HG03571 (cell line): ENCODE measurements at regions not wholly inside any gene's neighbourhood (a gene's known extent, or its start where the extent isn't known, plus 50 kb on each side); places are given as distances from the start of the nearest gene placed in this dataset.
"Not testable (repeated sequence)": the region's sequence is repeated elsewhere in the genome, so short reads cannot be mapped to it uniquely, and the experiment has no call there.

Experiments used
- ATAC-seq: cut with Tn5 transposase; IDR thresholded peaks from one replicate; pipeline ENCODE4 v1.9.1; 2021; ENCODE audit not compliant: unreplicated experiment

DNA sequence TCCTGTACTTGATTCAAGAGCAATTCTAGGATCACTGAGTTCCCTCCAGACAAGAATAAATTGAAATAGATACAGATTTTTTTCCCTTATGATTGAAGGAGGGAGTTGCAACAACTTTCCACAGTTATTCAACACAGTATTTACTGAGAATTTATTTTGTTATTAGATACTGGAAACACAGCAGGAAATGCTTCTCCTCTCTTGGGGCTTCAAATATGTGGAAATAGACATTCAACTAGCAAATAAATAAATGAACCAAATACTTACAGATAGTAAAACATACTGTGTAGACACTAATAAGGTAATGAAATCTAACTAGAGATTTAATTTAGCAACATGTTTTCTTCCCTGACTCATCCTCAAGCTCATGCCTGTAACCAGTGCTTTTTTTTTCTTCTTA is 169.2 kb downstream of the LNPK start:
- no peak for ATAC-seq

- no peak for ATAC-seq
Measured at GRCh38 chr2:175829741-175830140, 172.3 kb downstream of the LNPK start.

- ATAC-seq = no peak
Measured at GRCh38 chr2:175827856-175828255, 174.2 kb downstream of the LNPK start.

DNA sequence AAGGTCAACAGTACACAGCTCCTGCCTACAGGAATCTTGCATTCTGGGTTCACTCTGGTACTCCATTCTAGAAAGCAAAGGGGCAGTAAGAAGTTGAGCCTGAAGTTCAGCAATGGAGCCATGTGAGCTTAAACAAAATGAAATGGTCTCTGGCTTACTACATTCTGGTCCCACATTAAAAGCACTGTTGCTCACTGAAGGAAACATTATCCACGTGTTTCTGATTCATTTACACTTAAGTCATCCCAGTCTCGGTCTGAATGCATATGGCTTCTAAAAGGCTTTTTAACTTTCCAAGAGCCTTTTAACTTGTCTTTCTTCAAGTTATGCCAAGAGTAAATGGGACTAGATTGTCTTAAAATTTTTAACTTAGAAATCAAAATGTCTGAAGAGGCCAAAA is 177.8 kb downstream of the LNPK start:
- ATAC-seq = no peak

DNA sequence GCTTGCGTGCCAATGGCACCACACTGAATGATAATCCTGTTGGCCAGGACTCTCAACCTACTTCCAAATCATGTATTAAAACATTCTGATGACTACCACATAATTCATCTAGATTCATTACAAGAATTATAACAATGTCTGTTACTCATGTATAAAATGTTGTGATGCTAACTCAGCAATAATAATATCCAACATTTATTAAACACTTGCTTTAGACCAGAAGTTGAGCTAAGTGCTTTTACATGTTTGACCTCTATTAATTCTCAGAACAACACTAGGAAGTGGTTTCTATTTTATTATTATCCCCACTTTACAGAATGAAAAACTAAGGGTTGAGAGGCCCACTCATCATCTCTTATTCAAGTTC is 178.4 kb downstream of the LNPK start:
- no peak for ATAC-seq

DNA sequence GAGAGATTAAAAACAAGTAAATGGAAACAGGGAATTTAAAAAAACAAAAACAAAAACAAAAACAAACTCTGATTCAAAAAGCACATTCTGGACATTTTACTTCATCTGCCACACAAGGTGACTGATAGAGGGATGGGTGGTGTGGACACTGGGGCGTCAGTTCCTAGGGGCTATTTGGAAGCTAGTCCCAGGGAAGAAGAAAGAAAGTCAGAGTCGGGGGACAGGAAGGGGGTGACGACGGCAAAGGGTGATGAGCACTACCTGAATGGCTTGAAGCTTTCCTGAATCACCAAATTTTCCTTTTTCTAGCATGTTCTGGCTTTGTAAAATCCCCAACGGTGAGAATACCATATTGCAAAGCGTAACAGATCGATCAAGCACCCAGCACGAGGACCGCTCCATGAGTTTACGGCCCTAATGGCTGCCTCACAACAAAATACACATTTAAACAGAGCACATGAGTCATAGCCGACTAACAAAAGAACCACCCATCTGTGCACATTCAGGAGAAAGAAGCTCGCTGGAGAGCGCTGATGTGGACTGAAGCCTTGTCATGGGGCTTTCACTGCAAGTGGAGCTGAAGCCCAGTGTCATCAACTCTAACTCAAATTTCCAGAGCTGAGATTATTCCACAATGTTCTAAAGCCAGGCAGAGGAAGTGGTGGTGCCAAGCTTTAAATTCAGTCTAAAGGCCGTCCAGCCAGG is 178.9 kb downstream of the LNPK start:
- ATAC-seq = no peak

DNA sequence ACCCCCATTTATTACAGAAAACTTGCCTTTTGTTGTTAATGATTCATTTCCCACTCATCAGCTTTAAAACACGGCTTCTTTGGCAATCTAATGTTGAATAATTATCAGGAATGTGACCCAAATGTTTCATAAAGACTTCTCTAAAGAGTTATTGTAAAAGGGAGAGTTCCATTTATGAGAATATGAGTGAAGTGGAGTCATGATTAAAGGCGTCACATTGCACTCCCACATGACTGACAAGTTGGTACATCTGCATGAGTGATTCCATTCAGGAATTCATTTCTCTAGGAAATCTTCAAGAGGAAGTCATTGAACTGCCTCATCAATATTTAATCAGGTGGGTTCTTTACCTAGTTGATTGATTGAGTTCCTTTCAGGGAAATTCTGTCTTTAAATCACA is 184.8 kb downstream of the LNPK start:
- no peak for ATAC-seq

DNA sequence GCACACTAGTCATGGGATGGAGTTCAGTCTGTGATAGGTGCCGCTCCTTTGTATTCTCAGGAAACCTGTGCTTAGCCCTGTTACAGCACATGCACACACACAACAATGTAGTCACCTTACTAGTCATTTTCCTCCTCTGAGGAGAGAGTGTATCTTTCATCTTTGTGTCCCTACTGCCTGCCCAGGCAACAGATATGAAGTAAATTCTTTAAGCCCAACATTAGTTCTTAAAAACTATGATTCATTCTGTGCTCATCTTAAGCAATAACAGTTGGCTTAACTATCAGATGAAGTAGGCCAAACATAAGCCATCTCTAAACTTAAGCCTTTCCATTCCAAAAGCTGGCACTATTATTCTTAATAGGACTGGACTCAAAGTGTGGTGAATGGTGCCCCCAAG is 186.5 kb downstream of the LNPK start:
- ATAC-seq = no peak

DNA sequence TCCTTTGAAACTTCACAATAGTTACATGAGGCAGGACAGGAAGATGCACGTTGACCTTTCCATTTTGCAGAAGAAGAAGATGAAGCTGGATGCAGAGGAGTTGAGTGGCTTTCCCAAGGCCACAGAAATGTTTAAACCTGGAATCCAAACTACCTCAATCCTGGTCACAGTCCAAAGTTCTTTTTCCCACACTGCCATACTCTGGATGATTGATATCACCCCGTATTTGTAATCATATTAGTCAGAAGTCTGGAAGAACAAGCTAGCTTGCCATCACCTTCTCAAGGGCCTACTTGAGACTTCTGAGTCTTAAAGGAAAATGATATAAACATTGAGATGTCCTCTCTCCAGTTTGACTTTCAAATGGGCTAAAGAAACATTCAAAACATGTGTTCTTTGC is 190.1 kb downstream of the LNPK start:
- no peak for ATAC-seq

DNA sequence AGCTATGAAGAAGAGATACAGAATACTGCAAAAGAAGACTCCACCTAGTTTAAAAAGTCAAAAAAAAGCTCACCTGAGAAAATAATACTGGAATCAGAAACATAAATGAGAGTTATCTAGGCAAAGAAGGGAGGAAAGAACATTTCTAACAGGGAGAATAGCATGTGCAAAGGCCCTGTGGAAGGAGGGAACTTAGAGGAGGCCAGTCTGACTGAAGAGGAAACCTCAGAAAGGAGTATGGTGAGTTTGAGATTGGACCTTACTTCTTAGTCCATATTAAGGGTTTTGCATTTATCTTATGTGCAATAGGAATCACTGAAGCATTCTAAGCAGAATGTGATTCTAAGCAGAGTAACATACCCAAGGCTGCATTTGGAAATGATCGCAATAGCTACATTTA is 193.2 kb downstream of the LNPK start:
- no peak for ATAC-seq

DNA sequence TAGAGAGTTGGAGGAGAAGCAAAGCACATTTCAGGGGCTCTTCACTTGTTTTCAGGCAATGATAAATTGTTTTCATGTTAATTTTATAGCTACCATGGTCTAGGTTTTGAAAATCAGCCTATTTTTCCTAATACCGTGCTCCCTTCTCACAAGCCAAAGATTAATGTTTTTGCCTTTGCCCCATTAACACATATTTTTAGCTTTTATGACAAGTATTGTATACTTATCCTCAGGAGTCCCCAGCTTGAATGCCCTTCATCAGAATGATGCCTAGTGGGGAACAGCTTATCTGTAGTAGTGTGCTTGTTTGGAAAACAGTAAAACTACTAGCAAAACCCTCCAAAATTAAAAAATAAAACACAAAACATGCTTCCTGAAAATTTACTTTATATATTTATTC is 194.0 kb downstream of the LNPK start:
- ATAC-seq = no peak

- ATAC-seq = no peak
Measured at GRCh38 chr2:175807031-175807873, 194.8 kb downstream of the LNPK start.

GRCh38 chr2:175806570-175806969 is 195.5 kb downstream of the LNPK start:
- no peak for ATAC-seq

DNA sequence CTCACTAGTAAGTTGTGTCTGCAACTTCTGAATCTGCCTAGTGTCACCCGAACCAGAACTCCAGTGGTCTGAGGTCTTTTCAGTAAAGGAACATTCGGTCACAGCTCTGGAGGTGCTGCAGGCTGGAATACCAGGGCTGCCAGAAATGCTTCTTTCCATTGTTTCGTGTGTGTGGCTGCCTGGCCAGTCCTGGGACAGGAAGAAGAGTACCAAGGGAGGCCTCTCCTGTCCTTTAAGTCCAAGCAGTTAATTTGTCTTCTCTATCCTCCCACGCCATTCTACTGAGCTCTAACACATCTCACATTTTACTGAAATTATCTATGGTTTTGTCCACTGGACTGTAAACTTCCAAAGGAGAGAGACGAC is 196.0 kb downstream of the LNPK start:
- no peak for ATAC-seq

GRCh38 chr2:175805442-175806124 is 196.5 kb downstream of the LNPK start:
- no peak for ATAC-seq

DNA sequence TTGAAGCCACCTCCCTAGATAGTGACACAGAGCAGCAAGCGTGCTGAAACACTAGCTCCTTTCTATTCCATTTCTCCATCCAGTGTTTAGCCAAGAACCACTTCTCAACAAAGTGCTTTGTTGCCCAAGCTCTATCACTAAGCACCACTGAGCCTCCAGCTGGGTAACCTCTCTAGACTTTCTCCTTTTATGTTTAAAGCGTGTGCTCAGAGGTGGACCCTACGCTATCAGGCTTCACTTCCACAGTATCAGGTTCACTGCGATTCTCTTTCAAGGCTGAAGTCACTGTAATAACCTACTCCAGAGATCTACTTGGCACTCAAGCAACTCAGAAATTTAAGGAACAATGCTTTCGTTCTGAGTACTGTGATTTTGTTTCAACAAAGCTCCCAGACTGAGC is 197.9 kb downstream of the LNPK start:
- no peak for ATAC-seq

DNA sequence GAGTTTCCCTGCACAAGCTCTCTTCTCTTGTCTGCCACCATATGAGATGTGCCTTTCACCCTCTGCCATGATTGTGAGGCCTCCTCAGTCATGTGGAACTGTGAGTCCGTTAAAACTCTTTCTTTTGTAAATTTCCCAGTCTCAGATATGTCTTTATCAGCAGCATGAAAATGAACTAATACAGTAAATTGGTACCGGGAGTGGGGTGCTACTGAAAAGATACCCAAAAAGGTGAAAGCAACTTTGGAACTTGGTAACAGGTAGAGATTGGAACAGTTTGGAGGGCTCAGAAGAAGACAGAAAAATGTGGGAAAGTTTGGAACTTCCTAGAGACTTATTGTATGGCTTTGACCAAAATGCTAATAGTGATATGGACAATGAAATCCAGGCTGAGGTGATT is 205.6 kb downstream of the LNPK start:
- ATAC-seq = not testable (repeated sequence)

DNA sequence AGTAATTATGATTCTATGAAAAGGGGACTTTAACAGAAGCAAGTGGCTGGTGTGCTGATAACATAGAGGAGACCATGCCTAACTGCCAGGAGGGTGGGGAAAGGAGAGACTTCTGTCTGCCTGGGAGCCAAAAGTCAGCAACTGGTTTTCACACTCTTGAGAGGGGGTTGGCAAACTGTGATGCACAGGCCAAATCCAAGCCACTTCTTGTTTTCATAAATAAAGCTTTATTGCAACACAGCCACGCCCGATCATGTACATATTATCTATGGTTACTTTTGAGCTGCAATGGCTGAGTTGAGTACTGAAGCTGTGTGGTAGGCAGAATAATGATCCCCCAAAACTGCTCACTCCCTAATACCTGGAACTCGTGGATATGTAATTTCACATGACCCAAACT is 208.4 kb downstream of the LNPK start:
- no peak for ATAC-seq

DNA sequence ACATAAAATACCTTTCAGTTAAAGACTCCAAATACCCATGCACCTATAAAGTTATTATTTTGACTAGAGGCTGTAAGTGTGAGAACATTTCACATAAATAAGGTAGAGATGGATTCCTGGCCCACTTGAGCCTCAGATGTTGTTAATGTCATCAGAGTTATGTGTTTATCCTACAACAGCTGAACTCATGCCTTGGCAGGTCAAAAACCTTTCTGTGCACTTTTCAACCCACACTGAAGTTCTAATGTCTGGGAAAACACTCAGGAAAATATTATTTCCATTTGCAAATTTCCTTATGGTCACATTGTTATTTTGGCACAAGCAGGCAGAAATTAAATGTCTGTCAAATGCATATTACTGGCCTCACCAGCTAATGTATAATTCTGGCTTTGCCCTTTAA is 209.2 kb downstream of the LNPK start:
- ATAC-seq = no peak

DNA sequence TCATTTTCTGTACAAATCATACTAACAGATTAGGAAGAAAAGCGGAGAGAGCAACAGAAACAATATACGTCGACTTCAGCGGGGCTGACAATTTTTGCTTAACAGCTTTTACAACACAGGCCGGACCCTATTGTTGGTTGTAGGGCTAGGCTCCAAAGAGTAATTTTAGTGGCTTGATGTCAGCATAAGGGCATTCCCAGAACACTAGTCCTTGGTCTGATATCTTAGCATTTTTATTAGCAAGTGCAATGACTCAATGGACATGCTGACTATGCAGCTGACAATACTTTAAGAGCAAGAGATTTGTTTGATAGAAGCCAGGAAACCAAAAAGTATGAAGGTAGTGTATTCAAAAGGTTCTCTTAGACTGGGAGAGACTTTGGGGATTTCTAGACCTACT is 209.9 kb downstream of the LNPK start:
- no peak for ATAC-seq

DNA sequence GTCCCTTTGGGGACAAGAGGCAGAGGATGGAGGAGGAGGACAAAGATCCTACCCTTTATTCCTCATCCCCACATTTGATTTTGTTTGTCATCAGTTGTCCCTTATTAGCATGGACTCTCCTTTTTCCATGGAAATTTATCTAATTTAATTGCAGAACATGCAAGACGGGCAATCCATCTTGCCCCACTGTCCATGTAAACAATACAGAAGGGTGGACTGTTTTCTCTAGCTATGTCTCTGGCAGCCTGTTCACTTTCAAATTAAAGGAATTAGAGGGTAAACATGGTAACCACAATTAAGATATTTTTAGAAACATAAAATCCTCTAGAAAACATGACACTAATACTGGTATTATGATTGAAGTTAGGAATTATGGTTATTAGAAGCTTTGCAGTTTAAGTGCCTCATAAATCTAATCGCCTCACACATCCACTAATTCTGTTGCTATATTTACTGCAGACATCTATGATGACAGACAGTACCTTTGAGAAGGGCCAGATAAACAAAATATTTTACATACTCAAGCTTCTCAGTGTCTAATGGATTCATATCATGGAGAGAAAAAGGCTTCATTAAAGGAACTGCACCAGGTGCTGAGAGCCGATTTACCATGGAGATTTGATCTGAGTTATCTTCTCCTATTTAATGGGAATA is 215.5 kb downstream of the LNPK start:
- no peak for ATAC-seq

DNA sequence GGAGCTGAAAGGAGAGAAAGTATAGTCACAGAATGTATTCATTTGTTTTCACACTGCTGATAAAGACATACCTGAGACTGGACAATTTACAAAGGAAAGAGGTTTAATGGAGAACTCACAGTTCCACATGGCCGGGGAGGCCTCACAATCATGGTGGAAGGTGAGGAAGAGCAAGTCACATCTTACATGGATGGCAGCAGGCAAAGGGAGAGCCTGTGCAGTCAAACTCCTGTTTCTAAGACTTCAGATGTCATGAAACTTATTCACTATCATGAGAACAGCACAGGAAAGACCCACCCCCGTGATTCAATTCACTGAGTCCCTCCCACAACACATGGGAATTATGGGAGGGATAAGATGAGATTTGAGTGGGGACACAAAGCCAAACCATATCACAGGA is 224.7 kb downstream of the LNPK start:
- not testable (repeated sequence) for ATAC-seq
